GM18907 (cell line): ENCODE measurements at regions not wholly inside any gene's neighbourhood (a gene's known extent, or its start where the extent isn't known, plus 50 kb on each side); places are given as distances from the start of the nearest gene placed in this dataset.
"Not testable (repeated sequence)": the region's sequence is repeated elsewhere in the genome, so short reads cannot be mapped to it uniquely, and the experiment has no call there.

Experiments
- ATAC-seq: cut with Tn5 transposase; IDR thresholded peaks from one replicate; pipeline ENCODE4 v1.9.1; 2021; ENCODE audit warnings: mild to moderate bottlenecking, moderate library complexity; ENCODE audit not compliant: unreplicated experiment

DNA sequence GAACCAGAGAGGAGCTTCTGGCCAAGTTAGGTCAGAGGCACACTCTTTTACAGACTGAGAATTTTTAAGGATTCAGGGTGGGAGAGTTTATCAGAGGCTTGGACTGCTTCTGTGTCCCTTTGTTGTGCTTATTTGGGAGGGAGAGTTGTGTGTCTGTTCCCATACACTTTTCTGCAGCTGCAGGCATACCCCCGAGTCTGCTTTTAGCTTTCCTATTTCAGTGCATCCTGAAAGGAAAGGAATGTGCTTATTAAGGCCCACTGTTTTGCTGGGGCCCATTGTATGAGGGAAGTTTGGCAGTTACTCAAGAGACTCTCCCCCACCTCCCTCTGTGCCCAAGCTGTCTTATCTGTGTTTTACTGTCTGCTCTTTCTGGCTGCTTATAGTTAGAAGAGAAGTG lies 257.4 kb upstream of the AADAT start:
- ATAC-seq, result not testable (repeated sequence)

DNA sequence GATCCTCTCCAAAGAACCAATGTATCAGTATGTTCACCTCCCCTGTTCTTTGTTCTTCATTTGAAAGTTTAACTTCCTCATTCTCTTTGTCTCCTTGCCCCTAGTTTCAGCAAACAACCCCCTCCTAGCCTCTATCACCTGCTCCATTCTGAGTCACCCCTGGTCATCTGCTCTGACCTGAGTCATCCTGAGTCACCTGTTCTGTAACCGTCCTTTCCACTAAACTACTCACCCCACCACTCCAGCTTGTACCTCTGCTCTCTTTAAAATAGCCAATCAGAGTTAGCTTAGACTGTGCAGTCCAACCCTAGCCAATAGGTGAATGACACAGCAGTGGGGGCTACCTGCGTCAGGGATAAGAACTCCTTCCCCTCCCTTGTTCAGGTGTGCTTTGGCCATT lies 249.8 kb upstream of the AADAT start:
- no peak for ATAC-seq

DNA sequence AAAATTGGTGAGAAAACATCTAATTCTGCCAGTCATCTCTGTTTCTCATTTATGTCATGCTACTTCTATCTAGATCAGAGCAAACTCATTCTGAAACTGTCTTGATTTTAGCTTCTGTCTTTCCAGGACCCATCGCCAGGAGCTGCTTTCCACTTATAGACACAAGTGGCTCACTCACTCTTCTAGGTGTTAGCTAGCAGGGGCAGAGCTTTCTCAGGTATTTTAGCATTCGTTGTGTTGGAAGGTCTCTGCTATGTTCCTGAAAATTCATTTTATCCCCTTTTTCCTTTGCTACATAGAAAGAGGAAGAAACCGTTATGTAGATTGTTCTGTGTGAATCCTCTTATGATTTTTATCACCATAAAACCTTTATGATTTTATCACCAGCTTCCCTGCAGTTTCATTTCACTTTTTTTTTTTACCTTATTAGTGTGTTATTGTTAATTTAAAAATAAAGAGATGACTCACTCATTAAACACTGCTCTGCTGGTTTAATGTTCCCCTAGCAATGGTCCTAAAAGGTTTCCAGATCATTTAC lies 246.6 kb upstream of the AADAT start:
- ATAC-seq, result peak; percentile 98

DNA sequence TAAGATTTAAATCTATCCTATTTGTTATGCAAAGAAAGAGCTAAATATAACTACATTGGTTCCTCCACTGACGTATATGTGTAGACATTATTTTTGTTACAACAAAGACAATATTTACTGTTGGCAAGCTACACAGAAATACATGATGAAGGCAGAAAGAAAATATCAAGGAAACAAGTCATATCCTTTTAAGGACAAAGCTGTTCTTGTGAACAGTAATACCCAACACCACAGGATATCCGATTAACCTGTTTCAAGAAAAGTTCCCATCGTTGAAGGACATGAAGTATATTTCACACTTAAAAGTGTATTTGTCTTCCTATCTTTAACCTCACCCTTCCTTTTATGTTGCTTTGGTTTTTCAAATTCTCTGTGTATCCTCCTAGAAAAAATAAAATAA lies 235.8 kb upstream of the AADAT start:
- peak; percentile 91 for ATAC-seq

DNA sequence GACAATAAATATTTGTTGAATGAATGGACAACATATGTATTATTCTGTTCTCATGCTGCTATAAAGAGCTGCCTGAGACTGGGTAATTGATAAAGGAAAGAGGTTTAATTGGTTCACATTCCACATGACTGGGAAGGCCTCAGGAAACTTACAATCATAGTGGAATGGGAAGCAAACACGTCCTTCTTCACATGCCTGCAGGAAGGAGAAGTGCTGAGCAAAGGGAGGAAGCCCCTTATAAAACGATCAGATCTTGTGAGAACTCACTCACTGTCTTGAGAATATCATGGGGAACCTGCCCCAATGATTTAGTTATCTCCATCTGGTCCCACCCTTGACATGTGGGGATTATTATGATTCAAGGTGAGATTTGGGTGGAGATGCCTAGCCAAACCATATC lies 233.9 kb upstream of the AADAT start:
- ATAC-seq, result no peak

DNA sequence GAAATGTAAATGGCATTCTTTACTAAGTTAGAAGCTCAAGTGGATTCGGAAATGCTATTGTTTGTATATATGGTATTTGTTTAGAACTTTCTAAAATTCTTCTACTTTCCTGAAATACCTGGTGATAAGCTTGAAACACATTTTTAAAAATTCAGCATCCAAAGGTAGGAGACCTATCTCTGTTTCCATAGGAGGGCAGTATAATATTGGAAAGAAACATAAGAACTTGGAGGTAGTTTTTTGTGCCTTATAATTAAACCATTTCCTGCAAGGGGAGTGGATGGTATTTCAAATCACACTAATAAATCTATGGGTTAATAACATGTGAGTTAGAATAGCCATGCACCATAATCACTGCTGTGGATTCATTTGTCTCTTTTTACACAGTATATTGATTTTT lies 217.4 kb upstream of the AADAT start:
- no peak for ATAC-seq

DNA sequence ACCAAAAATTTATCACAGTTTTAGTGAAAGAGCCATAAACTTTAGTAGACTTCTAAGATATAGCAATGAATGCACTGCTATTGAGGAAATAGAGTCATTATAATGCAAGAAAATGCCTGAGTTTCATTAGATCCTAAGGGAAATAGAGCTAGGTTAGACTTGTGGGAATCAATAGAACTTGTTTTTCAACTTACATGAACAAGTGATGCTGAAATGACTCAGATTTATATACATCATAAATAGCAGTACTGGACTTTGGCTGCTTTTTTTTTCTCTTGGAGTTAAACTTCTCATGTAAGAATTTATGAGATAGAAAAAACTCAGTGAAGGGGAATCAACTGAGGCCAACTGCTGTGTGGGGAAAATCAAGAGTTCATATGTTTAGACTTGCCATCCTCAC lies 216.5 kb upstream of the AADAT start:
- no peak for ATAC-seq

DNA sequence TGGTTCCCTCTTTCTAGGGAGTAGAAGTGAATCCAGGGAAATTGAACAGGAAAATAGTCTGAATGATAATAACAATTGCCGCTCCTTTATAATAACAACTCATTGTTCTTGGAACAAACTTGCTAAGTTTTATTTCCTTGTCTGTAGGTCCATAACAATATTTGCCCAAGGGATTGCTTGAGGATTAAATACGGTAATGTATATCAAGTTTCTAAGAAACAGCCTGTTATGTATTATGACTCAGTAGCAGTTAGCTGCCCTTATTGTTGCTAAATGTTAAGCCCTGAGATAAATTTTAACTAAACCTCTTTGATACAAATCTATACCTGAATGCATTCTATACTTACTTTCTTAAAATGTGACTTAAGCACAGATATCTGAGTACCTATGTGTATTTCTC lies 215.9 kb upstream of the AADAT start:
- ATAC-seq, result no peak

DNA sequence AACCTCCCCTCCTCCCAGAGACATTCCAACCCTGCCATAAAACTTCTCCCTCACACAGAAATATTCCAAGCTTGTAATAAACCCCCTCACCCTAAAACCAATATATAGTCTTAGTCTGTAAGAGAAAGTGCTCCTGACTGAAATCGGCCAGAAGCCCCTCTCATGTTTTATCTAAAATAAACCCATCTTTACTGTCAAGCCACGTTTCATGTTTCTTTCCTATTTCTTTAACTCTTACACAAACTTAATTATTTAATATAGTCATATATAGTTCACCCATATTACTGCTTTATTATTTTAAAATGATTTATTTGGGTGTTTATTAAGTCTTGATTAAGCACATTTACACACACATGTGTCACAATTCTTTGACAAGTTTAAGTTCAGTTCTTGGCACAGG lies 191.3 kb upstream of the AADAT start:
- no peak for ATAC-seq

DNA sequence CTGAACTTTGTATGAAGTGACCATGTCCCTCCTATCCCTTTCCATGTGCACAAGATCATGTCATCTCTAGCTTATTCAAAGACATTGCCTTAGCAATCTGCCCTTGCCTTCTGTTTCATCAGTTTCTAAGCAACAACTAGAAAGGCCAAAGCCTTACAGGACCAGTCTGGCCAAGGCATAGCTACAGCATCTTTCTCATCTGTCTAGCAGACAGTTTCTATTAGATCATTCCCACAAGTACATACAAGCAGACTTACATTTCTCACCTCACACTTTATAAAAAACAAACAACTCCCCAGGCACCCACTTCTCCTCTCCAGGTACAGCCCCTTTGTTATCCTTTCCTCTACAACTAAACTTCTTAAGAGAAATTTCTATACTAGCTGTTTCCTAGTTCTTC lies 188.7 kb upstream of the AADAT start:
- ATAC-seq, result no peak

DNA sequence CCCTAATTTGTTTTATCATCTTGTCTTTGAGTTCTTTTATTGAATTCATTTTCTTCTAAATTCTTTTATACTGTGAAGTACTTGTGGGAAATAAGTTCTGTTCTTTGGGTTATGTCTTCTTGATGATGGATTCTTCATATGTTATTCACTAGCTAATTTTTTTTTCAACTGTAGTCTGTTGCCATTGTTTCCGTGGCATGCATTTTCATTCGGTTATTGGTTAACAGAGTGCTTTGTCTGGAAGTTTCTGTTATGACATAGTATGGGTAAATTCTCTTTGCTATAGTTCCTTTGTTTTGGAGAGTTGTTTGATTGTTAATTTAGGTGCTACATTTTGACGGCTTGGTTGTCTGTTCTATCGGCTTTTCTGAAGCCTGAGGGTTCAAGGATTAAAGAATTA lies 184.9 kb upstream of the AADAT start:
- no peak for ATAC-seq

DNA sequence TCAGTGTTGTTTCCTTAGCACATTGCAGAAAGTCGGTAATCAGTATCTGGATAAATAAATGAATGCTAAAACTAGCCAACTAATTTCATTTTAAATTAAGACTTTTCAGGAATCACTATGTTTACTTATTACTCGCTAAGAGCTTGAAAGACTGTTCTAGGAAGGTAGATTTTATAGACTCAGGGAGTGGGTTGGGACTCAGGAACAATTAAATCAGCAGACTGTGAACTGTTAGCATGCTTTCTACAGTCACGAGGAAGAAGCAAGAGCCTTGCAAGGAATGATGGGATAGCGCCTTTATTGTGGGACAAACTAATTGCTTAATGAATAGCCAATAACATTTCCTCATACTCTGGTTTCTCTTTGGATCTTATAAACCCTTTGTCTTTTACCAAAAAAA lies 183.2 kb upstream of the AADAT start:
- no peak for ATAC-seq

DNA sequence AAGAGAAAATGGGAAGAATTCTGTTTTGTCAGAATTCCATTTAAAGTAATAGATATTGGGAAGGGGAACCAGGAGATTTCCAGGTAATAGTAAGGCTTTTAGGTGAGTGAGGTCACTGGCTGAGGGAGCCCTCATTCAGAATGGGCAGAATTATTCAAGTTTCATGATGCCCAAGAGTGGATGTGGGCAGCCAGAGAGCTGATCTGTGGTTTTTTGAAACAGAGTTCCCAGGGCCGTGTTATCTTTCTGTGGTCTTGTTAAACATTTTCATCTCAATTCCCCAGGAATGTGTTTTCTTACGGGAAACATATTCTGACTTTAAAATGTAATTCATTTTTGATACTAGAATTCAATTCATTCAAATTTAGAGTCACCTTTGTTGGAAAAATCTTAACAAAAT lies 182.0 kb upstream of the AADAT start:
- peak; percentile 83 for ATAC-seq

DNA sequence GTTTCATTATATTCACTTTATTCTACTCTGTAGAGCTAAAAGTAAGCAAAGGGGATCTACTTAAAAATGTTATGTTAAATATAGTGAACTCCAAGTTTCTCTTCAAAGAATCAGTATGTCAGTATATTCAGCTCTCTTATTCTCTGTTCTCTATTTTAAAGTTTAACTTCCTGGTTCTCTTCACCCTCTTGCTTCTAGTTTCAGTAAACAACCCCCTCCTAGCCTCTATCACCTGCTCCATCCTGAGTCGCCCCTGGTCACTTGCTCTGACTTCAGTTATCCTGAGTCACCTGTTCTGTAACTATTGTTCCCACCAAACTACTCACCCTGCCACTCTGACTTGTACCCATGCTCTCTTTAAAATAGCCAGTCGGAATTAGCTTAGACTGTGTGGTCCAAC lies 180.9 kb upstream of the AADAT start:
- ATAC-seq, result no peak

DNA sequence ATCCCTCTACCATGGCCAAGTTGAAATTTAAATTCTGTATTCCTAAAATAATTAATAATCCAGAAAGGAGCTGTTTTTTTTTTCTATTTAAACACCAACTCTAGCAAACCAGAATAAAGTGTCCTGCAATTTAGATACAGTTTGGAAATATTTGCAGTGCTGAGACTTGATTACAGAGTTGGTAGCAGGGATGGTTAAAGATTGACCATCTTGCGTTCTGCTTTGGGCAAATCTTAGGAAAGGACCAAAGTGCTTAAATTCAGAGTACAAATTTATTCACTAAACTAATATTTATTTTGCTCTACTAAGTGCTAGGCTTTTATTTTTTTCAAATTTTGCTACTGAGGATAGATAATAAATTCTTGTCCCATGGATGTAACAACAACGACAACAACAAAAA lies 180.2 kb upstream of the AADAT start:
- ATAC-seq, result no peak

DNA sequence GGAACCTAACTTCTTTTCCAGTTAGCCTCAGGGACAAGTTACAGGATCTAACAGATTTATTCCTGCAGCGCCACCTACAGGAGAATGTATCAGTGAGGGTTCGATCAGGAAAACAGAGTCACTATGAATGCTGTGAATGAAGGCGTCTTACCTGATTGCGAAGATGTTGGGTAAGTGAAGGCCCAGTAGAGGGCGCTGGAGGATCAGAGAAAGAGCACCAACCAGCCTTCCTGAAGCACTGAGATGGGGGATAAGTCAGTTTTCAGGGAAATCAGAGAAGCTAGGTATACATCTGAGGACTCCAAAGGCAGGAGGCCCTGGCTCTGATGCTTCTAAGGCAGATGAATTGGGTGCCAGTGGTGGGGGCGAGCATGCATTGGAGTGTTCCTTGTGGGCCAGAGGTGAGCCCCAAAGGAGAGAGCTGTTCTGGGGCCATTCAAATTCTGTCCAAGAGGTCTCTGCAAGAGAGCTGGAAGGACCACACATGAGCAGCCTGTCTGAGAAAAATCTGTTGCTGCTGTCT lies 169.9 kb upstream of the AADAT start:
- ATAC-seq, result peak; percentile 100

DNA sequence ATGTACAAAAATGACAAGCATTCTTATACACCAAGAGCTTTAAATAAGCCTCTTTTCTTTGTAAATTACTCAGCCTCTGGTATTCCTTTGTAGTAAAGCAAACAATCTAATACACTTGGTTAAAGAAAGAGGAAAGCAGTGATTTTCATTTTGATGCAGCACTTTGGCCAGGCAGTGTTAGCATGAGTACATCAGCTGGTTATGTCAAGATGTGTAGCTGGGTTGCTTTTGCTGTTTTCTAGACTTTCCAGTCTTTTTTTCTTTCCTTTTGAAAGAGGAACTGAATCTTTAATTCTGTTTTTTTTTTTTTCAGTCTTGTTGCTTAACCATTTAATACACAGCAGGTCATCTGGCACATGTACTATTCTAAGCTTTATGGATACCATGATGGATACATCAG lies 167.1 kb upstream of the AADAT start:
- ATAC-seq, result no peak

DNA sequence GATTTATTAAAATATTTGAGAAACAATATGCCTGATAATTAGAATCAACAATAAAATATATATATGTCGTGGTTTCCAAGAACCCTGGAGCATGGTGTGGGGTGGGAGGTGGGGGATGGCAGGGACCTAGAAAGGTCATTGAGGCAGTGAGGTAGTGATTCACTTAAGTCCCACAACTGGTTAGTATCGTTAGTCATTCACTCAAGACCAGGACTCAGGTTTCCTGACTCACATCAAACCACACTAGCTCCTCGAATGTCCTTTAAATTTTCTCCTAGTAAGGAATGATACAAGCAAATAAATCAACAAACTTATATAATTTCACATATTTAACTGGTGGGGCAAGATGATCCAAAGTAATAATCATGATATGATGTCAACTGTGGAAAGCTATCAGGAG lies 158.8 kb upstream of the AADAT start:
- no peak for ATAC-seq

DNA sequence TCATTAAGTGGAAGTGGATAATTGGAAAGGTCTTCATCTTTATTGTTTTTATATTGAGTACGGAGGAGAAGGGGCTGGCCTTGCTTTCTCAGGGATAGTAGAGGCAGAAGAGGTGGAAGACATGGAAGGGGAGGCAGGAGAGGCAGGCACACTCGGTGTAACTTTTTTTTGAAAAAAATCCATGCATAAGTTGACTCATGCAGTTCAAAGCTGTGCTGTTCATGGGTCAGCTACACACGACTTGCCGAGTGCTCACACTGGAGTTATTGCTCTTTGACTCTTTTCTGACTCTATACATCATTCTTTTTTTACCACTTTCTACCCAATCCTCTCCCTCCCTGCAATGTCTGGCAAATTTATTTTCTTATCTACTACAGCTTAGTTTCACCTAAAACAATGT lies 158.3 kb upstream of the AADAT start:
- no peak for ATAC-seq

DNA sequence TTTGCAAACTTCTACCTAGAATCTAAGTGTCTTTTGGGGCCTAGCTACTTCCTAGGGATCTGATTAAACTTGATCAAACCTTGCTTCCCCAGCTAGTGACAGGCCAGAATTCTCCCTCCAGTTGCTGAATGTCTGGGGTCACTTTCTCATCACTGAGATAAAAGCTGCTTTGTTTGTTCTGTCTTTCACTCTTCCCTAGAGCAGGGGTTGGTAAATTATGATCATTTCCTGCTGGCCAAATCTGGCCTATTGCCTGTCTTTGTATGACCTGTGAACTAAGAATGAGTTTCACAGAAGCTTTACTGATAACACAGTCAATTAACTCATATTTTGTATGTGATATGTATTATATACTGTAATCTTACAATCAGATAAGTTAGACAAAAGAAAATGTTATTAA lies 157.8 kb upstream of the AADAT start:
- no peak for ATAC-seq

DNA sequence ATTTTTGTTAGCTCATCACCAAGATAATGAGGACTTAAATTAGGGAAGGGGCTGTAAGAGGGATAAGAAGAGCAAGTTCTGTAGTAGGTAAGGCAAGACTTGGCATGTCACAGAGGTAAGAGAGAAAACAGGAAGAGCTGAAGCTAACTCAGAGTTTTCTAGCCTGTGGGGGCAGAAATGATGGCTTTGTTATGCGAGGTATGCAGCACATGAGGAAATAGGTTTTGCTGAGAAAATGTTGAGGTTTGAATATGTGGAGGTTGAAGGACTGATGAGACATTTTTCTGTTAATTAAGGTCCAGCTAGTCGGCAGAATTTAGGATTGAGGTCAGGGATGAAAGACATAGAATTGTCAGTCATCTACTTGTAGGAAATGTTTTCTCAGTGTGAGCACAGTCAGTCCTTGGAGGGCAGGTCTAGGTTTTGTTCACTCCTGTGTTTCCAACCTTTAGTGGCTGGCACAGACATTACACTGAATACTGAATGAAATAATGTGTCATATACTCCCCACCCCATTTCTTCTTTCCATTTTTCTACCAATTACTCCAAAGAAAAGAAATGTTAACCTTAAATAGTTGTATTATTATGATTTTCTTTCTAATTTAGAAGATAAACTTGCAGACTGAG lies 154.0 kb upstream of the AADAT start:
- no peak for ATAC-seq

DNA sequence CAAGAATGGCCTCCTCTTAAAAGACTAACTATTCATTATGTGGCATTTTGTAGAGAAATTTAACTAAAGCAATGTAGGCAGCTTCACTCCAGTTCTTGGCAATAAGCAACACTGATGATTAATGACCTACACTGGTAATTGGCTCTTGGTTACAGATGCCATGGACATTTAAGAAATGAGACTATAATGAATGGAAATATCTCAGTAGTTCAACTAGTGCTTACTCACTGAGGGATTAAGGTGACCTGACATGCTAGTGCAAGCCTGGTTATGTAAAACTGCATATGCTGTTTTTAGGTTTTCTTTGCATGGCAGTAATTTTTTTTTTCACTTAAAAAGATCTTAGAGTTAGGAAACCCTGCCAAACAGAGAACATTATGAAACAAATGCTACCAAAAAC lies 152.7 kb upstream of the AADAT start:
- ATAC-seq, result no peak

DNA sequence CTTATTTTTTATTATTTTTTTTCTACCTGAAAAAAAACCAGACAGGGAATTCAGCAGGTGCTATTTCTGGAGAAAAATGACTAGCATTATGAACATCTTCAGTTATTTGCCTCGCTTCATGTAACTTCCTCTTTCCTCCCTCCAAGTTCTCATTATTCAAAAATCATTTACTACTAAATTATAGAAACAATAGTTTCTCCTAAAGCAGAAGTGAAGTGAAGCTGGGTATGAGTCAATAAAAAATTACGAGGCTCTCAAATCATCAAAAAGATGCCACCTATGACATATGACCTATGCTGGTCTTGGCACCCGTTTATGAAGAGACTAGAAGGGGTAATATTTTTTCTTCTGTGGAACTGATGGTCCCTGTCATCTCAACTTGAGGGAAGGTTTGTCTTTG lies 145.0 kb upstream of the AADAT start:
- peak; percentile 64 for ATAC-seq
